ENCODE measurements at regions not wholly inside any gene's neighbourhood (a gene's known extent, or its start where the extent isn't known, plus 50 kb on each side); places are given as distances from the start of the nearest gene placed in this dataset.

- POLR2A ChIA-PET, result no interaction called here
- CTCF ChIA-PET, result no interaction called here
Observed at GRCh38 chr3:80035021-80035420, 267.2 kb upstream of the ROBO1 start.

GRCh38 chr3:80023010-80023409 is 255.2 kb upstream of the ROBO1 start:
- ChIA-PET CTCF (no interaction called here), POLR2A (no interaction called here)

GRCh38 chr3:80018375-80018774 is 250.6 kb upstream of the ROBO1 start:
- ChIA-PET POLR2A (no interaction called here), CTCF (no interaction called here)

GRCh38 chr3:80017369-80017768 is 249.6 kb upstream of the ROBO1 start:
- ChIA-PET CTCF (no interaction called here), POLR2A (no interaction called here)

GRCh38 chr3:80014576-80014975 is 246.8 kb upstream of the ROBO1 start:
- ChIA-PET POLR2A (no interaction called here), CTCF (no interaction called here)

GRCh38 chr3:80010021-80010571 is 242.3 kb upstream of the ROBO1 start:
- ChIA-PET POLR2A (no interaction called here), CTCF (no interaction called here)

- ChIA-PET CTCF (no interaction called here), POLR2A (no interaction called here)
Observed at GRCh38 chr3:80007522-80007921, 239.7 kb upstream of the ROBO1 start.

GRCh38 chr3:80006315-80006714 is 238.5 kb upstream of the ROBO1 start:
- ChIA-PET POLR2A (no interaction called here), CTCF (no interaction called here)

- ChIA-PET CTCF (no interaction called here), POLR2A (no interaction called here)
Observed at GRCh38 chr3:80000022-80000421, 232.2 kb upstream of the ROBO1 start.

- ChIA-PET POLR2A (no interaction called here), CTCF (no interaction called here)
Observed at GRCh38 chr3:79994397-79994796, 226.6 kb upstream of the ROBO1 start.

GRCh38 chr3:79986338-79986737 is 218.5 kb upstream of the ROBO1 start:
- POLR2A ChIA-PET, result no interaction called here

GRCh38 chr3:79985816-79986215 is 218.0 kb upstream of the ROBO1 start:
- ChIA-PET CTCF (no interaction called here), POLR2A (no interaction called here)

More at GRCh38 chr3:79986338-79986737, 218.5 kb upstream of the ROBO1 start:
- CTCF ChIA-PET, result no interaction called here

- CTCF ChIA-PET, result no interaction called here
Observed at GRCh38 chr3:79983118-79983517, 215.3 kb upstream of the ROBO1 start.

GRCh38 chr3:79979990-79980389 is 212.2 kb upstream of the ROBO1 start:
- ChIA-PET CTCF (no interaction called here), POLR2A (no interaction called here)

More at GRCh38 chr3:79983118-79983517, 215.3 kb upstream of the ROBO1 start:
- POLR2A ChIA-PET, result no interaction called here

GRCh38 chr3:79976466-79976865 is 208.7 kb upstream of the ROBO1 start:
- ChIA-PET CTCF (no interaction called here), POLR2A (no interaction called here)

- CTCF ChIA-PET, result no interaction called here
- POLR2A ChIA-PET, result no interaction called here
Observed at GRCh38 chr3:79973917-79974595, 206.3 kb upstream of the ROBO1 start.

- POLR2A ChIA-PET, result no interaction called here
- CTCF ChIA-PET, result no interaction called here
Observed at GRCh38 chr3:79973482-79973881, 205.7 kb upstream of the ROBO1 start.

- CTCF ChIA-PET, result no interaction called here
- POLR2A ChIA-PET, result no interaction called here
Observed at GRCh38 chr3:79968418-79968817, 200.6 kb upstream of the ROBO1 start.

- POLR2A ChIA-PET, result no interaction called here
- CTCF ChIA-PET, result no interaction called here
Observed at GRCh38 chr3:79960594-79960993, 192.8 kb upstream of the ROBO1 start.

- ChIA-PET POLR2A (no interaction called here), CTCF (no interaction called here)
Observed at GRCh38 chr3:79957066-79957465, 189.3 kb upstream of the ROBO1 start.

- CTCF ChIA-PET, result no interaction called here
- POLR2A ChIA-PET, result no interaction called here
Observed at GRCh38 chr3:79954756-79955155, 187.0 kb upstream of the ROBO1 start.

- ChIA-PET CTCF (no interaction called here), POLR2A (no interaction called here)
Observed at GRCh38 chr3:79953591-79954101, 185.8 kb upstream of the ROBO1 start.

All from activated CD8-positive, alpha-beta memory T cell treated with anti-CD3 and anti-CD28 coated beads for 36 hours (primary cell).